ENCODE measurements at regions not wholly inside any gene's neighbourhood (a gene's known extent, or its start where the extent isn't known, plus 50 kb on each side); places are given as distances from the start of the nearest gene placed in this dataset.
"Not testable (repeated sequence)": the region's sequence is repeated elsewhere in the genome, so short reads cannot be mapped to it uniquely, and the experiment has no call there.

GRCh38 chr6:170198298-170198697 is 92.6 kb downstream of the DLL1 start:
- no peak for DNase-seq (ENCODE audit: low read depth in 3 of 3)

GRCh38 chr6:170193326-170193821 is 97.5 kb downstream of the DLL1 start:
- DNase-seq (ENCODE audit: low read depth in 3 of 3), result no peak

- DNase-seq (ENCODE audit: low read depth in 3 of 3), result no peak
Observed at GRCh38 chr6:170192905-170193304, 98.0 kb downstream of the DLL1 start.

- not testable (repeated sequence) for DNase-seq (ENCODE audit: low read depth in 3 of 3)
Observed at GRCh38 chr6:170192101-170192500, 98.8 kb downstream of the DLL1 start.

GRCh38 chr6:170190046-170190445 is 100.8 kb downstream of the DLL1 start:
- DNase-seq (ENCODE audit: low read depth in 3 of 3), result no peak

- no peak for DNase-seq (ENCODE audit: low read depth in 3 of 3)
Observed at GRCh38 chr6:170189236-170189635, 101.6 kb downstream of the DLL1 start.

- DNase-seq (ENCODE audit: low read depth in 3 of 3), result no peak
Observed at GRCh38 chr6:170188571-170189001, 102.3 kb downstream of the DLL1 start.

- no peak for DNase-seq (ENCODE audit: low read depth in 3 of 3)
Observed at GRCh38 chr6:170187669-170188566, 103.0 kb downstream of the DLL1 start.

GRCh38 chr6:170186941-170187668 is 103.8 kb downstream of the DLL1 start:
- DNase-seq (ENCODE audit: low read depth in 3 of 3), result no peak

GRCh38 chr6:170186006-170186935 is 104.6 kb downstream of the DLL1 start:
- no peak for DNase-seq (ENCODE audit: low read depth in 3 of 3)

GRCh38 chr6:170185175-170185978 is 105.5 kb downstream of the DLL1 start:
- DNase-seq (ENCODE audit: low read depth in 3 of 3), result no peak

- DNase-seq (ENCODE audit: low read depth in 3 of 3), result no peak
Observed at GRCh38 chr6:170184316-170184715, 106.6 kb downstream of the DLL1 start.

GRCh38 chr6:170183521-170183920 is 107.4 kb downstream of the DLL1 start:
- no peak for DNase-seq (ENCODE audit: low read depth in 3 of 3)

GRCh38 chr6:170182781-170183120 is 108.1 kb downstream of the DLL1 start:
- DNase-seq (ENCODE audit: low read depth in 3 of 3), result no peak

GRCh38 chr6:170182093-170182780 is 108.6 kb downstream of the DLL1 start:
- DNase-seq (ENCODE audit: low read depth in 3 of 3), result no peak

- no peak for DNase-seq (ENCODE audit: low read depth in 3 of 3)
Observed at GRCh38 chr6:170181338-170181690, 109.6 kb downstream of the DLL1 start.

- DNase-seq (ENCODE audit: low read depth in 3 of 3), result no peak
Observed at GRCh38 chr6:170180671-170181337, 110.1 kb downstream of the DLL1 start.

- no peak for DNase-seq (ENCODE audit: low read depth in 3 of 3)
Observed at GRCh38 chr6:170179616-170180324, 111.1 kb downstream of the DLL1 start.

Data from stimulated activated CD4-positive, alpha-beta T cell treated with anti-CD3 and anti-CD28 coated beads, TNF-alpha, amount 100 ng/mL, for 4 hours (primary cell).